BLaER1 treated with 17β-estradiol and CSF1 and Interleukin-3, amounts not matched to agents 10 nM and 100 nM (cell line): ENCODE measurements at regions not wholly inside any gene's neighbourhood (a gene's known extent, or its start where the extent isn't known, plus 50 kb on each side); places are given as distances from the start of the nearest gene placed in this dataset.

Experiments
- H3K27ac ChIP-seq, 11 experiments: shearing (Covaris generic); formaldehyde crosslinking; 2 replicates each; pipeline ENCODE4 v1.8.1; 2022
- H3K27me3 ChIP-seq, 11 experiments: shearing (Covaris generic); formaldehyde crosslinking; 2 replicates each; pipeline ENCODE4 v1.8.1; 2022
- H3K36me3 ChIP-seq, 11 experiments: shearing (Covaris generic); formaldehyde crosslinking; 2 replicates each; pipeline ENCODE4 v1.8.1; 2022
- H3K4me1 ChIP-seq, 10 experiments: shearing (Covaris generic); formaldehyde crosslinking; 2 replicates each; pipeline ENCODE4 v1.8.1; 2022
- H3K4me2 ChIP-seq, 11 experiments: shearing (Covaris generic); formaldehyde crosslinking; 2 replicates each; pipeline ENCODE4 v1.8.1; 2022
- H3K4me3 ChIP-seq, 10 experiments: shearing (Covaris generic); formaldehyde crosslinking; 2 replicates each; pipeline ENCODE4 v1.8.1; 2022
- H3K9ac ChIP-seq, 11 experiments: shearing (Covaris generic); formaldehyde crosslinking; 2 replicates each; pipeline ENCODE4 v1.8.1; 2022
- H3K9me3 ChIP-seq, 11 experiments: shearing (Covaris generic); formaldehyde crosslinking; replicated peaks in 1 of 11; 2 replicates each; pipeline ENCODE4 v1.8.1; 2022
- H4K20me1 ChIP-seq, 11 experiments: shearing (Covaris generic); formaldehyde crosslinking; 2 replicates each; pipeline ENCODE4 v1.8.1; 2022
- Cebpa-rat ChIP-seq, 11 experiments: shearing (Covaris generic); IDR thresholded peaks; 2 replicates each; pipeline ENCODE4 v1.8.1; 2022

GRCh38 chr1:162929177-162929576 lies 68.2 kb upstream of the CCDC190 start:
- H3K4me3 ChIP-seq: no peak overlapping the region
- H3K9ac ChIP-seq: no peak overlapping the region
- H3K27ac ChIP-seq: no peak overlapping the region
- H3K36me3 ChIP-seq: no peaks in the 10 kb centered on the region
- peaks cover 0 to 23% (median 11%) of the 10 kb centered on the region in 10 experiments; a peak in 17 of 20 replicates for H3K4me1 ChIP-seq
- no peak overlapping the region for H3K4me2 ChIP-seq
- H3K9me3 ChIP-seq: no peaks in the 10 kb centered on the region
- no peaks in the 10 kb centered on the region for H4K20me1 ChIP-seq
- H3K27me3 ChIP-seq: no peaks in the 10 kb centered on the region
- TF ChIP-seq Cebpa-rat (IDR thresholded peaks at IDR 0.05): no peak

GRCh38 chr1:162928141-162928540 lies 67.2 kb upstream of the CCDC190 start:
- Histone ChIP-seq H3K27ac (no peak overlapping the region), H3K27me3 (no peaks in the 10 kb centered on the region), H3K4me3 (no peak overlapping the region), H3K9ac (no peak overlapping the region), H3K9me3 (no peaks in the 10 kb centered on the region), H3K4me2 (peak overlapping the region in 7 of 11 experiments; percentile 8 to 45 (median 22); a peak in 9 of 22 replicates), H4K20me1 (no peaks in the 10 kb centered on the region), H3K36me3 (no peaks in the 10 kb centered on the region), H3K4me1 (peaks cover 0 to 23% (median 12%) of the 10 kb centered on the region in 10 experiments; a peak in 18 of 20 replicates)
- no peak for TF ChIP-seq Cebpa-rat (IDR thresholded peaks at IDR 0.05)

- no peaks in the 10 kb centered on the region for H3K9me3 ChIP-seq
- no peak overlapping the region for H3K27ac ChIP-seq
Observed at GRCh38 chr1:162927421-162927820, 66.4 kb upstream of the CCDC190 start.

GRCh38 chr1:162926906-162927305 lies 65.9 kb upstream of the CCDC190 start:
- Histone ChIP-seq H3K4me3 (no peak overlapping the region), H3K27me3 (no peaks in the 10 kb centered on the region), H3K4me1 (peaks cover 12 to 25% (median 20%) of the 10 kb centered on the region in 10 experiments), H3K9ac (no peak overlapping the region), H3K27ac (no peak overlapping the region), H3K9me3 (no peaks in the 10 kb centered on the region), H4K20me1 (no peaks in the 10 kb centered on the region), H3K36me3 (no peaks in the 10 kb centered on the region), H3K4me2 (no peak overlapping the region)
- TF ChIP-seq Cebpa-rat (IDR thresholded peaks at IDR 0.05): no peak

More at GRCh38 chr1:162927421-162927820, 66.4 kb upstream of the CCDC190 start:
- Histone ChIP-seq H3K4me3 (no peak overlapping the region), H3K4me2 (peak overlapping the region in 5 of 11 experiments; percentile 8 to 27 (median 22); a peak in 5 of 22 replicates), H3K9ac (no peak overlapping the region), H4K20me1 (no peaks in the 10 kb centered on the region), H3K36me3 (no peaks in the 10 kb centered on the region), H3K27me3 (no peaks in the 10 kb centered on the region), H3K4me1 (peaks cover 6 to 24% (median 17%) of the 10 kb centered on the region in 10 experiments)
- TF ChIP-seq Cebpa-rat (IDR thresholded peaks at IDR 0.05): no peak

GRCh38 chr1:162924179-162924578 lies 63.2 kb upstream of the CCDC190 start:
- H3K27ac ChIP-seq: no peak overlapping the region
- no peaks in the 10 kb centered on the region for H3K27me3 ChIP-seq
- H3K4me1 ChIP-seq: peaks cover 24 to 39% (median 32%) of the 10 kb centered on the region in 10 experiments
- H3K36me3 ChIP-seq: no peaks in the 10 kb centered on the region
- H3K4me3 ChIP-seq: no peak overlapping the region
- no peak overlapping the region for H3K4me2 ChIP-seq
- no peak overlapping the region for H3K9ac ChIP-seq
- H3K9me3 ChIP-seq: no peaks in the 10 kb centered on the region
- TF ChIP-seq Cebpa-rat (IDR thresholded peaks at IDR 0.05): no peak
- no peaks in the 10 kb centered on the region for H4K20me1 ChIP-seq

- TF ChIP-seq Cebpa-rat (IDR thresholded peaks at IDR 0.05): no peak
- H3K4me3 ChIP-seq: no peak overlapping the region; a peak in 1 of 20 replicates
- H4K20me1 ChIP-seq: no peaks in the 10 kb centered on the region
- H3K9me3 ChIP-seq: no peaks in the 10 kb centered on the region
- no peaks in the 10 kb centered on the region for H3K27me3 ChIP-seq
- H3K36me3 ChIP-seq: no peaks in the 10 kb centered on the region
- peak overlapping the region in 10 of 11 experiments; percentile 20 to 72 (median 52); a peak in 17 of 22 replicates for H3K27ac ChIP-seq
- peak overlapping the region; percentile 50 to 77 (median 67) for H3K4me2 ChIP-seq
- H3K9ac ChIP-seq: peak overlapping the region in 2 of 11 experiments; percentile 9 to 31; a peak in 1 of 22 replicates
- peaks cover 33 to 44% (median 39%) of the 10 kb centered on the region in 10 experiments for H3K4me1 ChIP-seq
Observed at GRCh38 chr1:162922201-162922600, 61.2 kb upstream of the CCDC190 start.

- H3K9ac ChIP-seq: no peak overlapping the region
- no peaks in the 10 kb centered on the region for H3K9me3 ChIP-seq
- H3K4me1 ChIP-seq: peaks cover 33 to 44% (median 39%) of the 10 kb centered on the region in 10 experiments
- no peaks in the 10 kb centered on the region for H3K27me3 ChIP-seq
- no peaks in the 10 kb centered on the region for H4K20me1 ChIP-seq
- TF ChIP-seq Cebpa-rat (IDR thresholded peaks at IDR 0.05): no peak
- H3K36me3 ChIP-seq: no peaks in the 10 kb centered on the region
- peak overlapping the region in 7 of 11 experiments; percentile 22 to 70 (median 61); a peak in 12 of 22 replicates for H3K27ac ChIP-seq
- H3K4me2 ChIP-seq: peak overlapping the region; percentile 50 to 77 (median 67)
- H3K4me3 ChIP-seq: no peak overlapping the region
Observed at GRCh38 chr1:162921311-162921710, 60.3 kb upstream of the CCDC190 start.

- Histone ChIP-seq H3K9ac (peak overlapping the region in 3 of 11 experiments; percentile 6 to 24 (median 24); a peak in 3 of 22 replicates), H3K4me3 (no peak overlapping the region), H3K27ac (peak overlapping the region in 8 of 11 experiments; percentile 24 to 54 (median 48); a peak in 15 of 22 replicates), H3K9me3 (peaks cover 0 to 11% (median 0%) of the 10 kb centered on the region in 11 experiments; a peak in 4 of 22 replicates), H3K4me2 (peak overlapping the region; percentile 41 to 74 (median 66)), H4K20me1 (no peaks in the 10 kb centered on the region), H3K4me1 (peaks cover 33 to 44% (median 39%) of the 10 kb centered on the region in 10 experiments), H3K27me3 (no peaks in the 10 kb centered on the region), H3K36me3 (no peaks in the 10 kb centered on the region)
- no peak for TF ChIP-seq Cebpa-rat (IDR thresholded peaks at IDR 0.05)
Observed at GRCh38 chr1:162919034-162919433, 58.1 kb upstream of the CCDC190 start.

GRCh38 chr1:162918151-162918754 lies 57.3 kb upstream of the CCDC190 start:
- peak overlapping the region in 7 of 11 experiments; percentile 32 to 54 (median 49); a peak in 13 of 22 replicates for H3K27ac ChIP-seq
- peak overlapping the region; percentile 41 to 74 (median 66) for H3K4me2 ChIP-seq
- H3K36me3 ChIP-seq: no peaks in the 10 kb centered on the region
- no peak for TF ChIP-seq Cebpa-rat (IDR thresholded peaks at IDR 0.05)
- H4K20me1 ChIP-seq: no peaks in the 10 kb centered on the region
- no peaks in the 10 kb centered on the region for H3K27me3 ChIP-seq
- no peak overlapping the region for H3K4me3 ChIP-seq
- H3K4me1 ChIP-seq: peaks cover 33 to 43% (median 39%) of the 10 kb centered on the region in 10 experiments
- peaks cover 0 to 14% (median 4%) of the 10 kb centered on the region in 11 experiments; a peak in 11 of 22 replicates for H3K9me3 ChIP-seq
- H3K9ac ChIP-seq: peak overlapping the region in 1 of 11 experiments; percentile 24; a peak in 1 of 22 replicates
